ENCODE measurements at regions not wholly inside any gene's neighbourhood (a gene's known extent, or its start where the extent isn't known, plus 50 kb on each side); places are given as distances from the start of the nearest gene placed in this dataset.

GRCh38 chr14:31968107-31968810, 108.8 kb upstream of the ARHGAP5 start:
- Histone ChIP-seq H3K27ac (ENCODE audit: extremely low read depth, low read depth, low read length) (no peak overlapping the region), H3K4me1 (replicated peaks in 1 of 2; ENCODE audit: control insufficient read depth in 2 of 2, insufficient read depth in 2 of 2, low read length in 2 of 2) (peaks cover 0 to 5% of the 10 kb centered on the region in 2 experiments; a peak in 3 of 5 replicates), H3K9me1 (ENCODE audit: control insufficient read depth, insufficient read depth, low read length) (no peaks in the 10 kb centered on the region), H3K27me3 (ENCODE audit: control insufficient read depth in 2 of 2, insufficient read depth in 2 of 2, low read length in 2 of 2) (no peaks in the 10 kb centered on the region), H3K9me3 (replicated peaks; ENCODE audit: control insufficient read depth, insufficient read depth, low read depth, low read length) (no peaks in the 10 kb centered on the region; the same call in 1 of the 2 replicates), H3K79me2 (ENCODE audit: control insufficient read depth, insufficient read depth, low read length) (no peaks in the 10 kb centered on the region), H2AFZ (ENCODE audit: low read depth, low read length) (no peak overlapping the region), H3K4me2 (ENCODE audit: insufficient read depth, low read length) (no peak overlapping the region), H3K4me3 (no peak overlapping the region), H4K20me1 (replicated peaks; ENCODE audit: control insufficient read depth, insufficient read depth, low read length) (no peaks in the 10 kb centered on the region), H3K36me3 (ENCODE audit: control insufficient read depth, insufficient read depth, low read length) (no peaks in the 10 kb centered on the region), H3K9ac (ENCODE audit: insufficient read depth in 1 of 2, low read depth in 2 of 2, low read length in 2 of 2) (no peak overlapping the region)
- DNase-seq (ENCODE audit: extremely low read depth in 1 of 4, low spot score in 3 of 4) = no peak
- BruUV-seq (replicated peaks) = no TSS peak
- ATAC-seq = no peak
- intact Hi-C loops (cut with micrococcal nuclease) (no loop called here), in situ Hi-C loops (cut with MboI) (no loop called here)
- POLR2A ChIA-PET = interaction anchor here (0.6 to 0.9 kb wide), 2 partner anchors 17 to 1142 kb away, joined by 3 to 4 read pairs; no protein-coding TSS in a partner anchor
- 10% methylated on average over 3 of the region's 4 CpGs for WGBS (ENCODE audit: insufficient coverage, low coverage, missing lambda C conversion rate)
- TF ChIP-seq FOXO4 (CRISPR knock-in tag; IDR thresholded peaks at IDR 0.05) (no peak), EHMT2 (IDR thresholded peaks at IDR 0.05) (no peak), BRF1 (IDR thresholded peaks at IDR 0.05; ENCODE audit: borderline replicate concordance, extremely low read depth, insufficient read length) (no peak), KLF10 (CRISPR knock-in tag; IDR thresholded peaks at IDR 0.05) (no peak), ZNF398 (CRISPR knock-in tag; IDR thresholded peaks at IDR 0.05) (no peak), TCF15 (CRISPR knock-in tag; IDR thresholded peaks at IDR 0.05) (no peak), ZNF280B (CRISPR knock-in tag; IDR thresholded peaks at IDR 0.05) (no peak), CGGBP1 (CRISPR knock-in tag; IDR thresholded peaks at IDR 0.05) (no peak), NRF1 (conservative IDR thresholded peaks at IDR 0.05 in 1 of 2, IDR thresholded peaks at IDR 0.05 in 1 of 2) (no peak), KLF1 (tag; IDR thresholded peaks at IDR 0.05) (no peak), ZNF197 (CRISPR knock-in tag; IDR thresholded peaks at IDR 0.05; ENCODE audit: low read depth) (no peak), IRF9 (tag; IDR thresholded peaks at IDR 0.05) (no peak)
- CTCF ChIA-PET (ENCODE audit: low intra/inter-chr PET ratio) = no interaction called here
- no peak for FAIRE-seq
